ENCODE measurements at regions not wholly inside any gene's neighbourhood (a gene's known extent, or its start where the extent isn't known, plus 50 kb on each side); places are given as distances from the start of the nearest gene placed in this dataset.

- no peak for DNase-seq
These were observed 158.0 kb downstream of the TM9SF2 start for GRCh38 chr13:99659226-99659625.

- DNase-seq: peak; percentile 54 to 55
These were observed 157.2 kb downstream of the TM9SF2 start for GRCh38 chr13:99658261-99658991.

DNA sequence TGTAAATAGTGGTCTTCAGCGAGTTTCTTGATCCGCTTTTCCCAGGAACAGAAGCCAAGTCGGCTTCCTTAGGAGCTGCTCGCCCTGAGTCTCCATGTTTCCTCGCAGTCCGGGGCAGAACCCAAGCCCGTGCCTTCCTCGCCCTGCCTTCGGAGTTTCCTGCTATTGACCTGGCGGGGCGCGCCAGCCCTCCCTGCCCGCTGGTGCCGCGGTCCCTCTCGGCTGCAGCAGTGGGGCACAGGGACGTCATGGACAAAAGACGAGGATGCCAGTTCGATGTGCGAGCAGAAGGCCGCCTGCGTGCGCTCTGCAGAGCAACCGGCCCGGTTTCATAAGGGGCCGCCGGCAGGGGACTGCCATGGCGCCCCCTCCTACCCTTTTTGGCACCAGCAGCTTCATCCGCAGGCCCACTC lies 156.6 kb downstream of the TM9SF2 start:
- DNase-seq: peak; percentile 25 to 42

GRCh38 chr13:99656844-99657381 lies 155.6 kb downstream of the TM9SF2 start:
- peak in 1 of 2 donors; percentile 30 for DNase-seq

GRCh38 chr13:99656092-99656745 lies 154.9 kb downstream of the TM9SF2 start:
- peak; percentile 87 to 88 for DNase-seq

- DNase-seq: peak; percentile 28 to 33
These were observed 154.2 kb downstream of the TM9SF2 start for GRCh38 chr13:99655351-99656091.

DNA sequence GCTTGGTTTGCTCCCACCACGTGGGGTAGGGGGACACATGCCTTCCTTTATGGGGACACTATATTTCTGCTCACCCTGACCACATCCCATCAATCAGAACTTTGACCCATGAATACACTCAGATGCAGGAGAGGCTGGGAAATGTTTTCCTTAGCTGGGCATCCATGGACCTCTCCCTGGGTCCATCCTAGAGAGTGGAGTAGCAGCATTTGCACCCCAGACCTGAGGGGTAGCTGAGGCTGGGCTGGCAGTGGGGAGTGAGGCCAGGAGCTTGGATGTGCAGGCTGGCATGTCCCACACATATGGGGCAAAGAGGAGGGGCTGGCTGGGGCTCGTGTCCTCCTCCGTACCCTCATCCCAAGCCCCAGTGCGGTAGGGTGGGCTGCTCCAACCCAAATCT lies 152.8 kb downstream of the TM9SF2 start:
- no peak for DNase-seq

DNA sequence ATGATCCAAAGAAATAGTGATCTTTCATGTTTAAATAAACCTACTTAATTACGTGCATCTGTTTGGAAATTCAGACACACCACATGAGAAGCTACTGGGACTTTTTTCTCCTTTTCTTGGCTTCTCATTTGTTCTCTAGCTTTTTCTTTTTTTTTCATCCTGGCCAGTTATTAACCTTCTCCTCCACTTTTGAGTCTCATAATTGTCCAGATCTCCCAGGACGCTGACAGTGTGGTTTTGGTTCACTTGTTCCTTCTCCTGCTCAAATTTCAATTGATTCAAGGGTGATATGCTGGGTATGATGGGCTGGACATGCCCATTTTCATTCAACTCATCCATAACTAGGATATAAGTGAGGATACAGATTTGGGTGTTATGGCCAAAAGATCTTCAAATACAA lies 152.3 kb downstream of the TM9SF2 start:
- DNase-seq: no peak

- no peak for DNase-seq
These were observed 151.6 kb downstream of the TM9SF2 start for GRCh38 chr13:99652901-99653300.

DNA sequence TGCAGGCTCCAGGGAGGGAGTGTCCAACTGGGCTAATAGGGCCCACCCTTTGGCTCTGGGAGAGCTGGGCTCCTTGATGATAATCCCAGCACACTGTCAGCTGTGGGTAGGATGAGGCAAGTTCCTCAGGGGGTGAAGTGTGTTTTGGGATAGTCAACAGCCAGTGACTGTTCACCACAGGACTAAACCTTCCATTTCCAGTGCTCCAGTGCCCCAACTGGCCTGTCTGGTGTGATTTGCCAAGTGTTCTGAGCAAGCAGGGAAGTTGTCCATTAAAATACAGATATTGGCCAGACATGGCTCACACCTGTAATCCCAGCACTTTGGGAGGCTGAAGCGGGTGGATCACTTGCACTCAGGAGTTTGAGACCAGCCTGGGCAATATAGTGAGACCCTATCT lies 150.9 kb downstream of the TM9SF2 start:
- DNase-seq: no peak

GRCh38 chr13:99651016-99651415 lies 149.7 kb downstream of the TM9SF2 start:
- no peak for DNase-seq

DNA sequence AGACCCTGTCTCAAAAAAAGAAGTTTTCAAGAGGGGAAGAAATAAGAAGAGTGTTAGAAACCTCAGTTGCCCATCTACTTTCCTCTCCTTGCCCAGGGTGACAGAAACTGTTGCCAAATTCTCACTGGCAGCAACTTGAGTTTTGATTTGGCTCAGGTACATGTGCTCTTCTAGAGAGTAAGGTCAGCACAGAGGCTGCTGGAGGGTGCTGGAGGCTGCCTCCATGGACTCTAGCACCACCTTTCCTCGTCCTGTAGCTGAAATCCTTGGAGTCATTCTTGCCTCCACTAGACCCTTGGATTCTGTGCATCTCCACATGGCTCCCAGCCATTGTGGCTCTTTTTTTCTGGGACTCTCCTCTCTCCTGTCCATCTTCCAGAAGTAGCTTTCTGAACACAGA lies 149.1 kb downstream of the TM9SF2 start:
- DNase-seq: no peak

DNA sequence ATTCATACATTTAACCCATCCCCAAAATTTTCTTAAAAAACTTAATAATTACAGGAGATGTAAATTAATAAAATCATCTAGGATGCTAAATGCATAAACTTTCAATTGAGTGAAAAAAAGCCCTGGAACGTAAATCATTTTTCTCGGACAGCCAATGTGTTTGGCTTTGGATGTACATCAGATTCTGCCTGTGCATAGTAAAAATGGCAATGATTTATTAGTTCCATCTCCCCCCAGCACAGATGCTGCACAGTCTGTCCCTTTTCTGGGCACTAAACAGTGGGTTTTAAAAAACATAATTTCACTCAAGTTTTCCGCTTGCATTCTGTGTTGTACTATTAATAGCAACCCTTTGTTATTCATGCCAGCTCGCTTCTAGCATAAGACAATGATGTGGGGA lies 147.7 kb downstream of the TM9SF2 start:
- DNase-seq: no peak

GRCh38 chr13:99648066-99648665 lies 146.9 kb downstream of the TM9SF2 start:
- no peak for DNase-seq

GRCh38 chr13:99647596-99647985 lies 146.3 kb downstream of the TM9SF2 start:
- DNase-seq: no peak

DNA sequence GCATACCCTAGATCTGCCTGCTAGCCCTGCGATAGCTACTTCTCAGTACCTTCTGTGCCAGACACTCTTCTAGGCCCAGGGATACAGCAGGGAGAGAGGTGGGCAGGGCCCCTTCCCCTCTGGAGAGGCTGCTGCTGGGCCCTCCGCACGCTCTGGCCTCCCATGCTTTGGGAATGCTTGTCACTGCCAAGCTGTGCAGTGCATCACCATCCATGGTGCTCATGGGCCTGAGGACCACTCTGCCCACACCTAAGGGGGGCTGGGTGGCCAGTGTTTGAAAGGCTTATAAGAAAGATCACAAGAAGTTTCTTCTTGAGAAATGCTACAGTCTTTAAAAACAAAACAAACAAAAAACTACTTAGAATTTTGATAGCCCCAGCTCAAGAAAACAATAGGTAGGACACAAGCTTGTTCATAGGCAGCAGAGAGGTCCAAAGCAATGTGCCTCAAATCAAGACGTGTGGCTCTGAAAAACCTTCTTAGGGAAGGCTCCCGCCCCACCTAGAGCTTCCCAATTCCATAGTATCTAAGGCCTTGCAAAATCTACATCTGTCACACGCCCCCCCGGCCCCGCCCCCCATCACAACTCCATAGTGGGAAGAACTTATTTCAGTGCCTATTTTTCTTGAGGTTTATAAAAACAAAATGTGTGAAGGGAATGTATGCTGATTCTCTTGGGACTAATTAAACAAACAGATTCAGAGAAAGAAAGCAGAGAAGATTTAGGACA lies 145.8 kb downstream of the TM9SF2 start:
- DNase-seq: no peak

DNA sequence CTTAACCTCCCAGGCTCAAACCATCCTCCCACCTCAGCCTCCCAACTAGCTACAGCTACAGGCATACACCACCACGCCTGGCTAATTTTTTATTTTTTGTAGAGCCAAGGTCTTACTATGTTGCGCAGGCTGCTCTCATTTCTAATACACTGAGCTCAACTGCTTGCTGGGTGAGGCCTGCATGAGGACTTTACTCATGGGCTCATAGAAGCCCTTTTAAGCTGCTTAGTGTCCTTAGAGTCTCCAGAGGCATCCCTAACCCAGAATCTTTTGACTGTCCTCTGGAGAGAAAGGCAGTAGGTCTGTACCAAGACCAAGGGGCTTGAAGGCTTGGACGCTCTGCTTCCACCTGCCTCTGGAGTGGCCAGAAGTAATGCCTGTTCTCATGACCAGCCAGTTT lies 141.6 kb downstream of the TM9SF2 start:
- DNase-seq: no peak

DNA sequence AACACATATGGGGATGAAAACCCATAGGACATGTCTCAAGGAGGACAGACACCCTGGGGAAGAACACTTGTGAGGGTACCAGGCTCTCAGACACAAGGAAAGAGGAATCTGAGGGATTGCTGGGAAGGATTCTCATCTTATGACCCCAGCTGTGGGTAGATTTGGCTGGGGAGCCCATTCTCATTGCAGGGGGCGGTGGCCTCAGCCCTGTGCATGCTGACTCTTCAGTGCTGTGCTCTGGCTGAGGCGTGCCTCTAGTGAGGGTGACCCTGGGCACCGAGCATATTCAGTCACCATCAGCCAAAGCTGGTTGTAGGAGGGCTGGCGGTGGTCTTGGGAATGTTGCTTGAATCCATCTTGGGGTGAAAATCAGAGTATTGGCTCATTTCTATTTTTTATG lies 140.7 kb downstream of the TM9SF2 start:
- DNase-seq: no peak

GRCh38 chr13:99640260-99640659 lies 139.0 kb downstream of the TM9SF2 start:
- no peak for DNase-seq

DNA sequence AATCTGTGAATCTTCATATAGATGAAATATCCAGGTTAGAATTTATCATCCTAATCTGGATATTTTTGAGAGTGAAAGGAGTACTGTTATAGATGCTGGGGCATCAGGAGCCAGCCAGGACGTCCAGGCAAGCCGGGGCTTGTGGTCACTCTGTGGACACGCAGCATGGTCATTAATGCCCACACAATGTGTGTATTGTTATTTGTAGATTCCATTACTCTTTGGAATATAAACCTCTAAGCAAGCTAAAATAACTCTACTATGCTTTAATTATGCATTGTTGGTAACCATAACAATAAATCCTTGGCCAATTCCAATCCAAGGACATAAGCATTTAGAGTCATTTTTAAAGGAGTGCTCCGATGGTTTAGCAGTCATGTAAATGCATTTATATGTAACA lies 137.9 kb downstream of the TM9SF2 start:
- no peak for DNase-seq

- DNase-seq: no peak
These were observed 135.6 kb downstream of the TM9SF2 start for GRCh38 chr13:99636728-99637353.

- DNase-seq: no peak
These were observed 135.0 kb downstream of the TM9SF2 start for GRCh38 chr13:99636306-99636705.

All from stimulated activated CD4-positive, alpha-beta T cell treated with anti-CD3 and anti-CD28 coated beads, Interleukin-2, amount 100 ng/mL, for 24 hours (primary cell).